GM21717 (cell line): ENCODE measurements at regions not wholly inside any gene's neighbourhood (a gene's known extent, or its start where the extent isn't known, plus 50 kb on each side); places are given as distances from the start of the nearest gene placed in this dataset.
"Not testable (repeated sequence)": the region's sequence is repeated elsewhere in the genome, so short reads cannot be mapped to it uniquely, and the experiment has no call there.

Experiments used
- ATAC-seq: cut with Tn5 transposase; IDR thresholded peaks from one replicate; pipeline ENCODE4 v1.9.1; 2021; ENCODE audit warnings: mild to moderate bottlenecking, moderate library complexity; ENCODE audit not compliant: unreplicated experiment

- no peak for ATAC-seq
These were observed 235.7 kb upstream of the SEMA3C start for GRCh38 chr7:81154565-81154964.

GRCh38 chr7:81152925-81153324, 234.1 kb upstream of the SEMA3C start:
- ATAC-seq: not testable (repeated sequence)

- ATAC-seq: no peak
These were observed 232.1 kb upstream of the SEMA3C start for GRCh38 chr7:81150951-81151361.

- ATAC-seq: no peak
These were observed 225.0 kb upstream of the SEMA3C start for GRCh38 chr7:81143856-81144255.

- ATAC-seq: not testable (repeated sequence)
These were observed 222.7 kb upstream of the SEMA3C start for GRCh38 chr7:81141257-81142205.

- no peak for ATAC-seq
These were observed 221.9 kb upstream of the SEMA3C start for GRCh38 chr7:81140775-81141174.

- ATAC-seq: no peak
These were observed 221.4 kb upstream of the SEMA3C start for GRCh38 chr7:81140252-81140651.

- ATAC-seq: no peak
These were observed 220.0 kb upstream of the SEMA3C start for GRCh38 chr7:81138870-81139269.

GRCh38 chr7:81135324-81135723, 216.5 kb upstream of the SEMA3C start:
- ATAC-seq: no peak

GRCh38 chr7:81128011-81128410, 209.2 kb upstream of the SEMA3C start:
- ATAC-seq: no peak

GRCh38 chr7:81120803-81121202, 202.0 kb upstream of the SEMA3C start:
- ATAC-seq: no peak

GRCh38 chr7:81120111-81120510, 201.3 kb upstream of the SEMA3C start:
- ATAC-seq: no peak

GRCh38 chr7:81114633-81115032, 195.8 kb upstream of the SEMA3C start:
- ATAC-seq: no peak

- no peak for ATAC-seq
These were observed 193.9 kb upstream of the SEMA3C start for GRCh38 chr7:81112731-81113130.

- no peak for ATAC-seq
These were observed 193.1 kb upstream of the SEMA3C start for GRCh38 chr7:81111781-81112540.

GRCh38 chr7:81111358-81111757, 192.5 kb upstream of the SEMA3C start:
- no peak for ATAC-seq

- no peak for ATAC-seq
These were observed 191.8 kb upstream of the SEMA3C start for GRCh38 chr7:81110673-81111072.

GRCh38 chr7:81098213-81098612, 179.4 kb upstream of the SEMA3C start:
- ATAC-seq: no peak

- no peak for ATAC-seq
These were observed 176.1 kb upstream of the SEMA3C start for GRCh38 chr7:81094952-81095351.

GRCh38 chr7:81081616-81082015, 162.8 kb upstream of the SEMA3C start:
- ATAC-seq: no peak

GRCh38 chr7:81080553-81080952, 161.7 kb upstream of the SEMA3C start:
- no peak for ATAC-seq

- no peak for ATAC-seq
These were observed 160.9 kb upstream of the SEMA3C start for GRCh38 chr7:81079746-81080145.
